ENCODE measurements at regions not wholly inside any gene's neighbourhood (a gene's known extent, or its start where the extent isn't known, plus 50 kb on each side); places are given as distances from the start of the nearest gene placed in this dataset.
"Not testable (repeated sequence)": the region's sequence is repeated elsewhere in the genome, so short reads cannot be mapped to it uniquely, and the experiment has no call there.

- no peaks in the 10 kb centered on the region for H3K36me3 ChIP-seq (ENCODE audit: control insufficient read depth, insufficient read depth, low read length)
- H3K4me1 ChIP-seq (ENCODE audit: control insufficient read depth, insufficient read depth, low read length) = no peaks in the 10 kb centered on the region
- WGBS (ENCODE audit: insufficient coverage, low lambda C conversion rate) = no CpG with 5 or more reads among the region's 2 CpGs
Observed at GRCh38 chrX:139018436-139018835, 306.9 kb upstream of the FGF13 start.

GRCh38 chrX:139015627-139016026 is 304.1 kb upstream of the FGF13 start:
- Histone ChIP-seq H3K27me3 (ENCODE audit: control insufficient read depth, insufficient read depth, low read length) (no peaks in the 10 kb centered on the region), H3K4me3 (ENCODE audit: low read length) (no peak overlapping the region), H3K27ac (ENCODE audit: low read length) (no peak overlapping the region), H3K4me1 (ENCODE audit: control insufficient read depth, insufficient read depth, low read length) (no peaks in the 10 kb centered on the region), H3K36me3 (ENCODE audit: control insufficient read depth, insufficient read depth, low read length) (no peaks in the 10 kb centered on the region), H3K9me3 (ENCODE audit: control insufficient read depth, low read depth, low read length) (no peaks in the 10 kb centered on the region)
- no CpG with 5 or more reads among the region's 1 CpG for WGBS (ENCODE audit: insufficient coverage, low lambda C conversion rate)
- DNase-seq = no peak

More at GRCh38 chrX:139018436-139018835, 306.9 kb upstream of the FGF13 start:
- H3K27ac ChIP-seq (ENCODE audit: low read length) = no peak overlapping the region
- no peaks in the 10 kb centered on the region for H3K27me3 ChIP-seq (ENCODE audit: control insufficient read depth, insufficient read depth, low read length)
- DNase-seq = no peak
- no peaks in the 10 kb centered on the region for H3K9me3 ChIP-seq (ENCODE audit: control insufficient read depth, low read depth, low read length)
- H3K4me3 ChIP-seq (ENCODE audit: low read length) = no peak overlapping the region

GRCh38 chrX:139008185-139008584 is 296.7 kb upstream of the FGF13 start:
- no peak for DNase-seq
- Histone ChIP-seq H3K27me3 (ENCODE audit: control insufficient read depth, insufficient read depth, low read length) (no peaks in the 10 kb centered on the region), H3K36me3 (ENCODE audit: control insufficient read depth, insufficient read depth, low read length) (no peaks in the 10 kb centered on the region), H3K9me3 (ENCODE audit: control insufficient read depth, low read depth, low read length) (peaks cover 4% of the 10 kb centered on the region), H3K4me1 (ENCODE audit: control insufficient read depth, insufficient read depth, low read length) (no peaks in the 10 kb centered on the region), H3K27ac (ENCODE audit: low read length) (no peak overlapping the region), H3K4me3 (ENCODE audit: low read length) (no peak overlapping the region)
- no CpG with 5 or more reads among the region's 4 CpGs for WGBS (ENCODE audit: insufficient coverage, low lambda C conversion rate)

- not testable (repeated sequence) for H3K9me3 ChIP-seq (ENCODE audit: control insufficient read depth, low read depth, low read length); H3K4me1 ChIP-seq (ENCODE audit: control insufficient read depth, insufficient read depth, low read length); DNase-seq; H3K4me3 ChIP-seq (ENCODE audit: low read length); H3K27me3 ChIP-seq (ENCODE audit: control insufficient read depth, insufficient read depth, low read length); H3K27ac ChIP-seq (ENCODE audit: low read length); H3K36me3 ChIP-seq (ENCODE audit: control insufficient read depth, insufficient read depth, low read length)
- WGBS (ENCODE audit: insufficient coverage, low lambda C conversion rate) = no CpG with 5 or more reads among the region's 34 CpGs
Observed at GRCh38 chrX:139003856-139004527, 292.5 kb upstream of the FGF13 start.

- no peaks in the 10 kb centered on the region for H3K4me1 ChIP-seq (ENCODE audit: control insufficient read depth, insufficient read depth, low read length)
- no peak overlapping the region for H3K4me3 ChIP-seq (ENCODE audit: low read length)
- H3K27me3 ChIP-seq (ENCODE audit: control insufficient read depth, insufficient read depth, low read length) = no peaks in the 10 kb centered on the region
- H3K9me3 ChIP-seq (ENCODE audit: control insufficient read depth, low read depth, low read length) = peaks cover 4% of the 10 kb centered on the region
- 100% methylated on average over 1 of the region's 3 CpGs for whole genome bisulfite sequencing (ENCODE audit: insufficient coverage, low lambda C conversion rate)
- H3K36me3 ChIP-seq (ENCODE audit: control insufficient read depth, insufficient read depth, low read length) = no peaks in the 10 kb centered on the region
- no peak overlapping the region for H3K27ac ChIP-seq (ENCODE audit: low read length)
- no peak for DNase-seq
Observed at GRCh38 chrX:139002319-139002718, 290.8 kb upstream of the FGF13 start.

- H3K4me3 ChIP-seq (ENCODE audit: low read length) = no peak overlapping the region
- no peaks in the 10 kb centered on the region for H3K36me3 ChIP-seq (ENCODE audit: control insufficient read depth, insufficient read depth, low read length)
- H3K27me3 ChIP-seq (ENCODE audit: control insufficient read depth, insufficient read depth, low read length) = no peaks in the 10 kb centered on the region
- no peaks in the 10 kb centered on the region for H3K4me1 ChIP-seq (ENCODE audit: control insufficient read depth, insufficient read depth, low read length)
- no peak overlapping the region for H3K27ac ChIP-seq (ENCODE audit: low read length)
- WGBS (ENCODE audit: insufficient coverage, low lambda C conversion rate) = no CpG with 5 or more reads among the region's 11 CpGs
- DNase-seq = no peak
- no peaks in the 10 kb centered on the region for H3K9me3 ChIP-seq (ENCODE audit: control insufficient read depth, low read depth, low read length)
Observed at GRCh38 chrX:138996268-138996667, 284.8 kb upstream of the FGF13 start.

- H3K27me3 ChIP-seq (ENCODE audit: control insufficient read depth, insufficient read depth, low read length) = no peaks in the 10 kb centered on the region
- no peaks in the 10 kb centered on the region for H3K36me3 ChIP-seq (ENCODE audit: control insufficient read depth, insufficient read depth, low read length)
- no peak overlapping the region for H3K27ac ChIP-seq (ENCODE audit: low read length)
- no CpG with 5 or more reads among the region's 2 CpGs for WGBS (ENCODE audit: insufficient coverage, low lambda C conversion rate)
- H3K4me1 ChIP-seq (ENCODE audit: control insufficient read depth, insufficient read depth, low read length) = no peaks in the 10 kb centered on the region
- H3K9me3 ChIP-seq (ENCODE audit: control insufficient read depth, low read depth, low read length) = no peaks in the 10 kb centered on the region
- no peak overlapping the region for H3K4me3 ChIP-seq (ENCODE audit: low read length)
- no peak for DNase-seq
Observed at GRCh38 chrX:138995458-138995857, 283.9 kb upstream of the FGF13 start.

- H3K4me1 ChIP-seq (ENCODE audit: control insufficient read depth, insufficient read depth, low read length); H3K27me3 ChIP-seq (ENCODE audit: control insufficient read depth, insufficient read depth, low read length); H3K9me3 ChIP-seq (ENCODE audit: control insufficient read depth, low read depth, low read length); H3K27ac ChIP-seq (ENCODE audit: low read length); H3K36me3 ChIP-seq (ENCODE audit: control insufficient read depth, insufficient read depth, low read length); H3K4me3 ChIP-seq (ENCODE audit: low read length); DNase-seq: not testable (repeated sequence)
- WGBS (ENCODE audit: insufficient coverage, low lambda C conversion rate) = no CpG with 5 or more reads among the region's 8 CpGs
Observed at GRCh38 chrX:138990425-138990824, 278.9 kb upstream of the FGF13 start.

- H3K4me1 ChIP-seq (ENCODE audit: control insufficient read depth, insufficient read depth, low read length) = no peaks in the 10 kb centered on the region
- H3K27ac ChIP-seq (ENCODE audit: low read length) = no peak overlapping the region
- no peaks in the 10 kb centered on the region for H3K36me3 ChIP-seq (ENCODE audit: control insufficient read depth, insufficient read depth, low read length)
- no CpG with 5 or more reads among the region's 1 CpG for WGBS (ENCODE audit: insufficient coverage, low lambda C conversion rate)
- no peaks in the 10 kb centered on the region for H3K27me3 ChIP-seq (ENCODE audit: control insufficient read depth, insufficient read depth, low read length)
- DNase-seq = no peak
- no peaks in the 10 kb centered on the region for H3K9me3 ChIP-seq (ENCODE audit: control insufficient read depth, low read depth, low read length)
- no peak overlapping the region for H3K4me3 ChIP-seq (ENCODE audit: low read length)
Observed at GRCh38 chrX:138986866-138987265, 275.3 kb upstream of the FGF13 start.

GRCh38 chrX:138986235-138986634 is 274.7 kb upstream of the FGF13 start:
- WGBS (ENCODE audit: insufficient coverage, low lambda C conversion rate) = no CpG with 5 or more reads among the region's 3 CpGs
- DNase-seq = no peak
- H3K36me3 ChIP-seq (ENCODE audit: control insufficient read depth, insufficient read depth, low read length) = no peaks in the 10 kb centered on the region
- H3K27ac ChIP-seq (ENCODE audit: low read length) = no peak overlapping the region
- no peaks in the 10 kb centered on the region for H3K4me1 ChIP-seq (ENCODE audit: control insufficient read depth, insufficient read depth, low read length)
- no peaks in the 10 kb centered on the region for H3K9me3 ChIP-seq (ENCODE audit: control insufficient read depth, low read depth, low read length)
- H3K27me3 ChIP-seq (ENCODE audit: control insufficient read depth, insufficient read depth, low read length) = no peaks in the 10 kb centered on the region
- H3K4me3 ChIP-seq (ENCODE audit: low read length) = no peak overlapping the region

GRCh38 chrX:138982365-138982764 is 270.8 kb upstream of the FGF13 start:
- Histone ChIP-seq H3K27ac (ENCODE audit: low read length) (no peak overlapping the region), H3K4me3 (ENCODE audit: low read length) (no peak overlapping the region), H3K4me1 (ENCODE audit: control insufficient read depth, insufficient read depth, low read length) (no peaks in the 10 kb centered on the region), H3K27me3 (ENCODE audit: control insufficient read depth, insufficient read depth, low read length) (no peaks in the 10 kb centered on the region), H3K9me3 (ENCODE audit: control insufficient read depth, low read depth, low read length) (no peaks in the 10 kb centered on the region), H3K36me3 (ENCODE audit: control insufficient read depth, insufficient read depth, low read length) (no peaks in the 10 kb centered on the region)
- no peak for DNase-seq
- WGBS (ENCODE audit: insufficient coverage, low lambda C conversion rate) = no CpG with 5 or more reads among the region's 4 CpGs

Data from large intestine (tissue), 3 donors.